ENCODE measurements at regions not wholly inside any gene's neighbourhood (a gene's known extent, or its start where the extent isn't known, plus 50 kb on each side); places are given as distances from the start of the nearest gene placed in this dataset.

DNA sequence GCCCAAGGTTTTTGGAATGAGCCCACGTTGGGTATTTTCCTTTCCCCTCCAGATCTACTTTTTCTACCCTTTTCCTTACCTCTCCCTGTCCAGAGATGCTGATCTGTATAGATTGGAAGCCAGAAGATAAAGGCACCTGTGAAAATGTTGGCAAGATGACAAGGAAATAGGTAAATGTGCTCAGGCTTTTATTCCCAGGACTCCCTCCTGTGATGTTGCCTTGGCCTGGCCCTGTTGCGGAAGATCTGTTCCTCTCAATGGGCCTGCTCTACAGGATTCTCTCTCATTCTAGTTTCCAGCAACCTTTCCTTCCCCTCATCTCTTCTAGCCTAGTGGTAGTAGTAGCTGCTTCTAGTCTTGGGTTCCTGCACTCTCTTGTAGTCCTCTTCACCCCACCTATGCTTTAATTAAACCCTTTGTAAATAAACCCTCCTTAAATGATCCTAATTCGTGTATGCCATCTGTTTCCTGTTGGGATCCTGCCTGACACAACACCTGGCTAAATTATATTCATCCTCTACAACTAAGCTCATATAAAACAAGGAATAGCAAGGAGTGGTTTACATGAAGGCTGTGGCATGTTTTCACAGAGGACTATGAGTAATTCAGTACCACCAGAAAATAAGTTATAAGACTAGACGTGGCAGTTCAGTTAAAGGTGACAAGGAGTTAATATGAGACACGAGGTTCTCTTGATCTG, 95.7 kb upstream of the MAOA start:
- no peak for TF ChIP-seq JUND (IDR thresholded peaks at IDR 0.05)
- no peak for TF ChIP-seq FOXA1 (IDR thresholded peaks at IDR 0.05)
- no peak for TF ChIP-seq EGR1 (IDR thresholded peaks at IDR 0.05; ENCODE audit: low read depth in 2 of 2)
- TF ChIP-seq HNF4A (conservative IDR thresholded peaks at IDR 0.05): no peak
- TF ChIP-seq HNF4G (IDR thresholded peaks at IDR 0.05): no peak
- TF ChIP-seq, protein P1, sequence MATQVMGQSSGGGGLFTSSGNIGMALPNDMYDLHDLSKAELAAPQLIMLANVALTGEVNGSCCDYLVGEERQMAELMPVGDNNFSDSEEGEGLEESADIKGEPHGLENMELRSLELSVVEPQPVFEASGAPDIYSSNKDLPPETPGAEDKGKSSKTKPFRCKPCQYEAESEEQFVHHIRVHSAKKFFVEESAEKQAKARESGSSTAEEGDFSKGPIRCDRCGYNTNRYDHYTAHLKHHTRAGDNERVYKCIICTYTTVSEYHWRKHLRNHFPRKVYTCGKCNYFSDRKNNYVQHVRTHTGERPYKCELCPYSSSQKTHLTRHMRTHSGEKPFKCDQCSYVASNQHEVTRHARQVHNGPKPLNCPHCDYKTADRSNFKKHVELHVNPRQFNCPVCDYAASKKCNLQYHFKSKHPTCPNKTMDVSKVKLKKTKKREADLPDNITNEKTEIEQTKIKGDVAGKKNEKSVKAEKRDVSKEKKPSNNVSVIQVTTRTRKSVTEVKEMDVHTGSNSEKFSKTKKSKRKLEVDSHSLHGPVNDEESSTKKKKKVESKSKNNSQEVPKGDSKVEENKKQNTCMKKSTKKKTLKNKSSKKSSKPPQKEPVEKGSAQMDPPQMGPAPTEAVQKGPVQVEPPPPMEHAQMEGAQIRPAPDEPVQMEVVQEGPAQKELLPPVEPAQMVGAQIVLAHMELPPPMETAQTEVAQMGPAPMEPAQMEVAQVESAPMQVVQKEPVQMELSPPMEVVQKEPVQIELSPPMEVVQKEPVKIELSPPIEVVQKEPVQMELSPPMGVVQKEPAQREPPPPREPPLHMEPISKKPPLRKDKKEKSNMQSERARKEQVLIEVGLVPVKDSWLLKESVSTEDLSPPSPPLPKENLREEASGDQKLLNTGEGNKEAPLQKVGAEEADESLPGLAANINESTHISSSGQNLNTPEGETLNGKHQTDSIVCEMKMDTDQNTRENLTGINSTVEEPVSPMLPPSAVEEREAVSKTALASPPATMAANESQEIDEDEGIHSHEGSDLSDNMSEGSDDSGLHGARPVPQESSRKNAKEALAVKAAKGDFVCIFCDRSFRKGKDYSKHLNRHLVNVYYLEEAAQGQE (IDR thresholded peaks at IDR 0.05): no peak
- TF ChIP-seq RXRA (IDR thresholded peaks at IDR 0.05): no peak
- TF ChIP-seq FOXA2 (IDR thresholded peaks at IDR 0.05): no peak
- no peak for TF ChIP-seq YY1 (IDR thresholded peaks at IDR 0.05)
- no peak for TF ChIP-seq TAF1 (conservative IDR thresholded peaks at IDR 0.05)
- H3K36me3 ChIP-seq (ENCODE audit: control insufficient read depth in 4 of 4, insufficient read depth in 3 of 4, low read depth in 1 of 4, low read length in 3 of 4): no peaks in the 10 kb centered on the region
- no peaks in the 10 kb centered on the region for H3K27me3 ChIP-seq (ENCODE audit: control insufficient read depth in 4 of 4, insufficient read depth in 4 of 4, low read length in 3 of 4)
- H3K9ac ChIP-seq (ENCODE audit: low read depth in 1 of 2, low read length in 2 of 2): no peak overlapping the region
- H3K27ac ChIP-seq (ENCODE audit: low read depth in 1 of 2, low read length in 2 of 2): no peak overlapping the region
- H3K4me1 ChIP-seq (ENCODE audit: control insufficient read depth in 4 of 4, insufficient read depth in 4 of 4, low read length in 3 of 4): peaks cover 0 to 2% (median 0%) of the 10 kb centered on the region in 4 donors
- DNase-seq (ENCODE audit: low spot score): no peak
- no peaks in the 10 kb centered on the region for H3K9me3 ChIP-seq (ENCODE audit: control insufficient read depth in 4 of 4, low read length in 3 of 4)
- no peak overlapping the region for H3K4me3 ChIP-seq (ENCODE audit: low read depth in 1 of 3, low read length in 3 of 3)
- 84% methylated on average over 5 of the region's 5 CpGs for WGBS

DNA sequence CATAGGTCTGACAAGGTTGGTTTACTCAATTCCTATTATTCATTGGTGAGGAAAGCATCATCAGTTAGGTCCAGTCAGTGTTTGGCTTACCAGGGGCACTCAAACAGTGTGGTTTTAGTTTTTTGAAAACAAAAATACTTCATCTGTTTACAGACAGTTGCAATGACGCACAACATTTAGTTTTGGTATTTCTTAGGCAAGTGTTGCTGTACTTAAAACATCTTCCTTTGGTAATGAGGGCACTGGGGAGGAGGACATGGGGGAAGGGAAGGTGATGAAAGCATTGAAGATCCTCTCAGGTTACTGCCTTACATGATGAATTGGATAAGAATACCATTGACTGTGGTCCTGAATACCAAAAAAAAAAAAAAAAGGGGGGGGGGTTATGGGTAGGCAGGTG, 93.7 kb upstream of the MAOA start:
- H3K9ac ChIP-seq (ENCODE audit: low read depth in 1 of 2, low read length in 2 of 2): no peak overlapping the region
- no peak overlapping the region for H3K27ac ChIP-seq (ENCODE audit: low read depth in 1 of 2, low read length in 2 of 2)
- no peaks in the 10 kb centered on the region for H3K36me3 ChIP-seq (ENCODE audit: control insufficient read depth in 4 of 4, insufficient read depth in 3 of 4, low read depth in 1 of 4, low read length in 3 of 4)
- H3K4me1 ChIP-seq (ENCODE audit: control insufficient read depth in 4 of 4, insufficient read depth in 4 of 4, low read length in 3 of 4): peaks cover 0 to 1% (median 0%) of the 10 kb centered on the region in 4 donors
- no peaks in the 10 kb centered on the region for H3K9me3 ChIP-seq (ENCODE audit: control insufficient read depth in 4 of 4, low read length in 3 of 4)
- H3K27me3 ChIP-seq (ENCODE audit: control insufficient read depth in 4 of 4, insufficient read depth in 4 of 4, low read length in 3 of 4): no peaks in the 10 kb centered on the region
- H3K4me3 ChIP-seq (ENCODE audit: low read depth in 1 of 3, low read length in 3 of 3): no peak overlapping the region
- TF ChIP-seq, protein P2, sequence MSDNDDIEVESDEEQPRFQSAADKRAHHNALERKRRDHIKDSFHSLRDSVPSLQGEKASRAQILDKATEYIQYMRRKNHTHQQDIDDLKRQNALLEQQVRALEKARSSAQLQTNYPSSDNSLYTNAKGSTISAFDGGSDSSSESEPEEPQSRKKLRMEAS (IDR thresholded peaks at IDR 0.05): no peak
- TF ChIP-seq YY1 (IDR thresholded peaks at IDR 0.05) (no peak), FOXA1 (IDR thresholded peaks at IDR 0.05) (no peak), GABPA (IDR thresholded peaks at IDR 0.05 in 1 of 2, conservative IDR thresholded peaks at IDR 0.05 in 1 of 2) (no peak), RXRA (IDR thresholded peaks at IDR 0.05) (no peak), FOXA2 (IDR thresholded peaks at IDR 0.05) (no peak), SP1 (IDR thresholded peaks at IDR 0.05) (no peak), RAD21 (IDR thresholded peaks at IDR 0.05) (no peak)
- TF ChIP-seq, protein P3, sequence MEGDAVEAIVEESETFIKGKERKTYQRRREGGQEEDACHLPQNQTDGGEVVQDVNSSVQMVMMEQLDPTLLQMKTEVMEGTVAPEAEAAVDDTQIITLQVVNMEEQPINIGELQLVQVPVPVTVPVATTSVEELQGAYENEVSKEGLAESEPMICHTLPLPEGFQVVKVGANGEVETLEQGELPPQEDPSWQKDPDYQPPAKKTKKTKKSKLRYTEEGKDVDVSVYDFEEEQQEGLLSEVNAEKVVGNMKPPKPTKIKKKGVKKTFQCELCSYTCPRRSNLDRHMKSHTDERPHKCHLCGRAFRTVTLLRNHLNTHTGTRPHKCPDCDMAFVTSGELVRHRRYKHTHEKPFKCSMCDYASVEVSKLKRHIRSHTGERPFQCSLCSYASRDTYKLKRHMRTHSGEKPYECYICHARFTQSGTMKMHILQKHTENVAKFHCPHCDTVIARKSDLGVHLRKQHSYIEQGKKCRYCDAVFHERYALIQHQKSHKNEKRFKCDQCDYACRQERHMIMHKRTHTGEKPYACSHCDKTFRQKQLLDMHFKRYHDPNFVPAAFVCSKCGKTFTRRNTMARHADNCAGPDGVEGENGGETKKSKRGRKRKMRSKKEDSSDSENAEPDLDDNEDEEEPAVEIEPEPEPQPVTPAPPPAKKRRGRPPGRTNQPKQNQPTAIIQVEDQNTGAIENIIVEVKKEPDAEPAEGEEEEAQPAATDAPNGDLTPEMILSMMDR (IDR thresholded peaks at IDR 0.05; ENCODE audit: low read depth, low read length, missing input control): no peak
- TF ChIP-seq, protein P4, sequence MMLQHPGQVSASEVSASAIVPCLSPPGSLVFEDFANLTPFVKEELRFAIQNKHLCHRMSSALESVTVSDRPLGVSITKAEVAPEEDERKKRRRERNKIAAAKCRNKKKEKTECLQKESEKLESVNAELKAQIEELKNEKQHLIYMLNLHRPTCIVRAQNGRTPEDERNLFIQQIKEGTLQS (IDR thresholded peaks at IDR 0.05): no peak
- no peak for DNase-seq (ENCODE audit: low spot score)
- WGBS: 93% methylated on average over 1 of the region's 1 CpG

All from liver (tissue), 8 donors.